IMR-90 (cell line): ENCODE measurements at regions not wholly inside any gene's neighbourhood (a gene's known extent, or its start where the extent isn't known, plus 50 kb on each side); places are given as distances from the start of the nearest gene placed in this dataset.
A peak's percentile ranks its signal among the peaks of the same experiment; 100 is the strongest.

Experiments used
- ATAC-seq: fragments of 200-7000 bp; cut with Tn5 transposase; 2 replicates; pipeline ENCODE4 v1.9.1; 2020; ENCODE audit warnings: low read depth, mild to moderate bottlenecking, moderate library complexity
- BruUV-seq: library from RNA; stranded (reverse); fragments of 400-500 nt; replicated peaks from 2 replicates; lab custom pipeline; 2021; lab: Mats Ljungman, UMichigan
- CTCF ChIA-PET: fragments of 300-600 bp; formaldehyde crosslinking; extraction: SDS; loops from one replicate; lab custom pipeline; 2021; ENCODE audit warnings: antibody characterized with exemption; lab: Yijun Ruan, JAX
- POLR2A ChIA-PET: fragments of 300-600 bp; sonication (Branson Sonifier 250); formaldehyde crosslinking; loops from one replicate; lab custom pipeline; 2022; ENCODE audit warnings: antibody characterized with exemption; ENCODE audit not compliant: unreplicated experiment; lab: Charles Lee
- DNase-seq: peaks from one replicate; pipeline ENCODE4 v3.0.0; 2013
- H2AFZ ChIP-seq: replicated peaks from 2 replicates; pipeline ENCODE3; 2013; ENCODE audit warnings: low read length, mild to moderate bottlenecking; ENCODE audit not compliant: poor library complexity
- H2AK5ac ChIP-seq: 2 replicates; pipeline ENCODE4 v1.6.1; 2013; ENCODE audit warnings: low read depth, low read length, inconsistent platforms
- H2AK9ac ChIP-seq: replicated peaks from 2 replicates; pipeline ENCODE3; 2013; ENCODE audit warnings: mild to moderate bottlenecking, low read depth, low read length, moderate library complexity; ENCODE audit not compliant: poor library complexity
- H2BK120ac ChIP-seq: 2 replicates; pipeline ENCODE4 v1.6.1; 2013; ENCODE audit warnings: low read depth, low read length, inconsistent platforms
- H2BK15ac ChIP-seq: 3 replicates; pipeline ENCODE4 v1.6.1; 2013; ENCODE audit warnings: low read depth, low read length, inconsistent platforms
- H2BK20ac ChIP-seq: 2 replicates; pipeline ENCODE4 v1.6.1; 2013; ENCODE audit warnings: low read depth, mild to moderate bottlenecking, inconsistent platforms, low read length, moderate library complexity
- H2BK5ac ChIP-seq: 2 replicates; pipeline ENCODE4 v1.6.1; 2013; ENCODE audit warnings: mild to moderate bottlenecking, low read depth, low read length, inconsistent platforms; ENCODE audit not compliant: poor library complexity, severe bottlenecking
- H3K14ac ChIP-seq: replicated peaks from 2 replicates; pipeline ENCODE4 v1.6.1; 2013; ENCODE audit warnings: low read depth, low read length, inconsistent platforms
- H3K18ac ChIP-seq: 2 replicates; pipeline ENCODE4 v1.6.1; 2013; ENCODE audit warnings: low read depth, low read length, control low read depth
- H3K23ac ChIP-seq: 2 replicates; pipeline ENCODE4 v1.6.1; 2013; ENCODE audit warnings: low read depth, low read length, inconsistent platforms
- H3K27ac ChIP-seq: 2 replicates; pipeline ENCODE4 v1.5.1; 2013; ENCODE audit warnings: mild to moderate bottlenecking, control low read depth, low read length; ENCODE audit not compliant: insufficient read depth
- H3K27me3 ChIP-seq: 2 replicates; pipeline ENCODE4 v1.6.1; 2013; ENCODE audit warnings: low read length; ENCODE audit not compliant: control insufficient read depth, insufficient read depth
- H3K36me3 ChIP-seq: 2 replicates; pipeline ENCODE4 v1.6.1; 2013; ENCODE audit warnings: low read length, mixed read lengths; ENCODE audit not compliant: control insufficient read depth, insufficient read depth
- H3K4ac ChIP-seq: 2 replicates; pipeline ENCODE4 v1.6.1; 2013; ENCODE audit warnings: low read depth, low read length, inconsistent platforms
- H3K4me1 ChIP-seq: 2 replicates; pipeline ENCODE4 v1.6.1; 2013; ENCODE audit warnings: low read length, mixed read lengths; ENCODE audit not compliant: control insufficient read depth, insufficient read depth
- H3K4me2 ChIP-seq: 2 replicates; pipeline ENCODE4 v1.6.1; 2013; ENCODE audit warnings: low read depth, mild to moderate bottlenecking, control low read depth, low read length, moderate library complexity
- H3K4me3 ChIP-seq: 2 replicates; pipeline ENCODE4 v1.5.1; 2013; ENCODE audit warnings: low read depth, mild to moderate bottlenecking, control low read depth, low read length, moderate library complexity; ENCODE audit not compliant: insufficient read depth
- H3K56ac ChIP-seq: 2 replicates; pipeline ENCODE4 v1.6.1; 2013; ENCODE audit warnings: low read length, inconsistent platforms; ENCODE audit not compliant: insufficient read depth; ENCODE audit errors: extremely low read depth
- H3K79me1 ChIP-seq, 2 experiments: 2 replicates each; pipeline ENCODE4 v1.6.1; 2013; ENCODE audit warnings: low read length in 2 of 2, inconsistent platforms in 1 of 2, low read depth in 1 of 2
- H3K9ac ChIP-seq: 2 replicates; pipeline ENCODE4 v1.6.1; 2013; ENCODE audit warnings: low read depth, low read length, control low read depth
- H3K9me1 ChIP-seq: 2 replicates; pipeline ENCODE4 v1.6.1; 2013; ENCODE audit warnings: low read length, inconsistent platforms; ENCODE audit not compliant: insufficient read depth
- H3K9me3 ChIP-seq: 2 replicates; pipeline ENCODE4 v1.6.1; 2013; ENCODE audit warnings: low read length; ENCODE audit not compliant: control insufficient read depth, insufficient read depth
- H4K20me1 ChIP-seq: 2 replicates; pipeline ENCODE4 v1.6.1; 2013; ENCODE audit warnings: low read length, inconsistent platforms; ENCODE audit not compliant: insufficient read depth
- H4K5ac ChIP-seq: 2 replicates; pipeline ENCODE4 v1.6.1; 2013; ENCODE audit warnings: mild to moderate bottlenecking, low read depth, low read length, control low read depth
- H4K8ac ChIP-seq, 2 experiments: 2 replicates each; pipeline ENCODE4 v1.6.1; 2013; ENCODE audit warnings: low read depth in 2 of 2, low read length in 2 of 2, control low read depth in 1 of 2, inconsistent platforms in 1 of 2
- H4K91ac ChIP-seq: 2 replicates; pipeline ENCODE4 v1.6.1; 2013; ENCODE audit warnings: low read depth, low read length, inconsistent platforms; ENCODE audit not compliant: insufficient read depth
- CEBPB ChIP-seq: IDR thresholded peaks from 2 replicates; pipeline ENCODE4 v1.6.1; 2012; ENCODE audit warnings: low read depth, low read length, improper control_type of control experiment
- FOS ChIP-seq: fragments of 150-350 bp; IDR thresholded peaks from 2 replicates; pipeline ENCODE4 v1.6.1; 2016; ENCODE audit warnings: low read depth, low read length
- MAFK ChIP-seq: IDR thresholded peaks from 2 replicates; pipeline ENCODE4 v1.6.1; 2012; ENCODE audit warnings: low read depth, low read length, improper control_type of control experiment
- MXI1 ChIP-seq: IDR thresholded peaks from 2 replicates; pipeline ENCODE4 v1.6.1; 2012; ENCODE audit warnings: low read depth, mild to moderate bottlenecking, low read length, moderate library complexity, borderline replicate concordance
- RAD21 ChIP-seq: IDR thresholded peaks from 2 replicates; pipeline ENCODE4 v1.6.1; 2012; ENCODE audit warnings: low read length, improper control_type of control experiment
- SMC3 ChIP-seq: fragments of 150-350 bp; IDR thresholded peaks from 2 replicates; pipeline ENCODE4 v1.6.1; 2016; ENCODE audit warnings: low read depth, mild to moderate bottlenecking, antibody characterized with exemption, low read length, moderate library complexity
- WGBS, 2 experiments: methylation state at CpG; one replicate each; pipeline versions ENCODE4 v1.1.5 to v1.1.7; 2013; ENCODE audit warnings: missing lambda C conversion rate in 2 of 2; ENCODE audit not compliant: insufficient read length in 1 of 2; ENCODE audit errors: extremely low coverage in 2 of 2; 5-methylcytosine and 5-hydroxymethylcytosine counted together
- dilution Hi-C: fragments of 300-500 bp; cut with HindIII; formaldehyde crosslinking; loops from one replicate; pipeline ENCODE4 v1.14.3; 2018; ENCODE audit warnings: low sequenced_read_pairs; ENCODE audit not compliant: unreplicated experiment
- in situ Hi-C: fragments of 300-500 bp; cut with MboI; formaldehyde crosslinking; loops from 3 replicates; pipeline ENCODE4 v1.14.3; 2019; ENCODE audit warnings: low sequenced_read_pairs, inconsistent platforms, mixed read lengths
- intact Hi-C: fragments of 100-400 bp; cut with micrococcal nuclease; formaldehyde crosslinking; loops from 2 replicates; pipeline ENCODE4 v1.10.0; 2022

- no TSS peak for BruUV-seq
- no peak overlapping the region; the same call in 1 of the 2 replicates for H3K4me2 ChIP-seq
- peak; percentile 80 for DNase-seq
Observed at GRCh38 chr2:53087262-53087873, 680.2 kb upstream of the CHAC2 start.

More at GRCh38 chr2:53087262-53087873, 680.2 kb upstream of the CHAC2 start:
- WGBS, 2 experiments: no CpG with 5 or more reads among the region's 1 CpG
- dilution Hi-C loops (no loop called here), intact Hi-C loops (no loop called here), in situ Hi-C loops (no loop called here)
- no peaks in the 10 kb centered on the region for H3K9me3 ChIP-seq
- no peak for TF ChIP-seq RAD21
- no peak for TF ChIP-seq SMC3
- TF ChIP-seq MXI1: no peak
- peak; percentile 22; the same call in 1 of the 2 replicates for TF ChIP-seq FOS
- TF ChIP-seq MAFK: peak; percentile 99
- peak; percentile 29; the same call in 1 of the 2 replicates for TF ChIP-seq CEBPB
- H3K79me1 ChIP-seq: no peaks in the 10 kb centered on the region
- ChIA-PET POLR2A (no interaction called here), CTCF (no interaction called here)
- H3K27ac ChIP-seq: no peak overlapping the region
- H2AK9ac ChIP-seq: no peak overlapping the region
- peaks cover 3% of the 10 kb centered on the region; the same call in 1 of the 2 replicates for H3K4me1 ChIP-seq
- no peak overlapping the region for H2AK5ac ChIP-seq
- H3K27me3 ChIP-seq: no peaks in the 10 kb centered on the region
- no peak overlapping the region for H3K23ac ChIP-seq
- ATAC-seq: peak; percentile 83
- H2AFZ ChIP-seq: no peak overlapping the region
- H2BK5ac ChIP-seq: peak overlapping the region; percentile 54
- H4K8ac ChIP-seq: peak overlapping the region in 1 of 2 experiments; percentile 60; a peak in 1 of 4 replicates
- H4K5ac ChIP-seq: no peak overlapping the region
- no peaks in the 10 kb centered on the region for H3K36me3 ChIP-seq
- no peak overlapping the region; the same call in 1 of the 2 replicates for H3K4ac ChIP-seq
- no peak overlapping the region for H3K9ac ChIP-seq
- no peak overlapping the region for H3K14ac ChIP-seq
- H4K20me1 ChIP-seq: no peaks in the 10 kb centered on the region
- H3K56ac ChIP-seq: no peak overlapping the region
- no peak overlapping the region for H3K4me3 ChIP-seq
- peak overlapping the region; percentile 65; the same call in 1 of the 2 replicates for H2BK120ac ChIP-seq
- peak overlapping the region; percentile 51; the same call in 1 of the 2 replicates for H2BK20ac ChIP-seq
- no peaks in the 10 kb centered on the region for H3K9me1 ChIP-seq
- peak overlapping the region; percentile 84; the same call in 1 of the 2 replicates for H3K18ac ChIP-seq
- no peak overlapping the region for H2BK15ac ChIP-seq
- H4K91ac ChIP-seq: no peak overlapping the region
